Common myeloid progenitor, CD34-positive (primary cell): ENCODE measurements at regions not wholly inside any gene's neighbourhood (a gene's known extent, or its start where the extent isn't known, plus 50 kb on each side); places are given as distances from the start of the nearest gene placed in this dataset.
"Not testable (repeated sequence)": the region's sequence is repeated elsewhere in the genome, so short reads cannot be mapped to it uniquely, and the experiment has no call there.

Source experiments
- CTCF ChIA-PET: fragments of 350-600 bp; sonication (Branson Sonifier 250); formaldehyde crosslinking; loops from one replicate; lab custom pipeline; 2021; ENCODE audit warnings: antibody characterized with exemption; lab: Charles Lee
- POLR2A ChIA-PET: fragments of 350-600 bp; sonication (Branson Sonifier 250); formaldehyde crosslinking; loops from one replicate; lab custom pipeline; 2021; ENCODE audit warnings: antibody characterized with exemption; lab: Charles Lee
- DNase-seq, 3 donors: peaks; one replicate each; pipeline versions ENCODE4 v3.0.0 to v3.0.0-alpha.2; 2013
- H3K27ac ChIP-seq, 2 experiments: 1 replicate in 1 of 2; 2 replicates in 1 of 2; pipeline ENCODE4 v1.7.0; 2013; ENCODE audit warnings: inconsistent platforms in 2 of 2, low read length in 2 of 2, mild to moderate bottlenecking in 2 of 2, low read depth in 1 of 2, moderate library complexity in 1 of 2; ENCODE audit not compliant: severe bottlenecking in 2 of 2, insufficient read depth in 1 of 2, poor library complexity in 1 of 2
- H3K27me3 ChIP-seq, 5 experiments: replicated peaks in 2 of 5; 1 replicate in 3 of 5; 2 replicates in 2 of 5; pipeline versions ENCODE4 v1.6.1 to v1.7.0; 2013; ENCODE audit warnings: low read length in 4 of 5, mild to moderate bottlenecking in 2 of 5, moderate library complexity in 2 of 5, inconsistent platforms in 1 of 5; ENCODE audit not compliant: insufficient read depth in 5 of 5, control insufficient read depth in 4 of 5
- H3K36me3 ChIP-seq, 4 experiments: 1 replicate in 2 of 4; 2 replicates in 2 of 4; pipeline versions ENCODE4 v1.6.1 to v1.7.0; 2013; ENCODE audit warnings: low read length in 3 of 4, control low read depth in 1 of 4, mild to moderate bottlenecking in 1 of 4; ENCODE audit not compliant: control insufficient read depth in 4 of 4, insufficient read depth in 4 of 4
- H3K4me1 ChIP-seq, 4 experiments: 1 replicate in 3 of 4; 2 replicates in 1 of 4; pipeline versions ENCODE4 v1.6.1 to v1.7.1; 2013; ENCODE audit warnings: low read length in 3 of 4, mild to moderate bottlenecking in 3 of 4, control low read depth in 1 of 4, inconsistent platforms in 1 of 4, moderate library complexity in 1 of 4; ENCODE audit not compliant: control insufficient read depth in 4 of 4, insufficient read depth in 4 of 4; ENCODE audit errors: control extremely low read depth in 1 of 4
- H3K4me3 ChIP-seq, 7 experiments: 1 replicate in 4 of 7; 2 replicates in 3 of 7; pipeline versions ENCODE4 v1.5.1 to v1.7.0; 2013; ENCODE audit warnings: mild to moderate bottlenecking in 7 of 7, low read length in 6 of 7, moderate library complexity in 6 of 7, inconsistent platforms in 2 of 7, low read depth in 2 of 7, control low read depth in 1 of 7; ENCODE audit not compliant: insufficient read depth in 4 of 7, control insufficient read depth in 1 of 7; ENCODE audit errors: extremely low read depth in 1 of 7
- H3K9me3 ChIP-seq, 5 experiments: 1 replicate in 4 of 5; 2 replicates in 1 of 5; pipeline versions ENCODE4 v1.6.1 to v1.7.1; 2013; ENCODE audit warnings: low read length in 4 of 5, mild to moderate bottlenecking in 2 of 5, inconsistent platforms in 1 of 5, low read depth in 1 of 5, moderate library complexity in 1 of 5; ENCODE audit not compliant: control insufficient read depth in 4 of 5, insufficient read depth in 2 of 5; ENCODE audit errors: control extremely low read depth in 1 of 5
- WGBS: methylation state at CpG from one replicate; pipeline ENCODE4 v1.1.5; 2013; ENCODE audit not compliant: insufficient coverage; 5-methylcytosine and 5-hydroxymethylcytosine counted together

GRCh38 chr2:163133602-163134001, 295.0 kb upstream of the KCNH7 start:
- Histone ChIP-seq H3K4me3 (no peak overlapping the region), H3K9me3 (peaks cover 0 to 1% (median 0%) of the 10 kb centered on the region in 5 experiments), H3K4me1 (no peaks in the 10 kb centered on the region), H3K27me3 (no peaks in the 10 kb centered on the region), H3K36me3 (no peaks in the 10 kb centered on the region), H3K27ac (no peak overlapping the region)
- ChIA-PET CTCF (interaction anchor here (0.6 kb wide), 1 partner anchor 185 kb away, joined by 3 read pairs; no protein-coding TSS in a partner anchor), POLR2A (no interaction called here)
- no peak for DNase-seq

GRCh38 chr2:163132850-163133249, 294.3 kb upstream of the KCNH7 start:
- Histone ChIP-seq H3K9me3 (no peaks in the 10 kb centered on the region), H3K36me3 (no peaks in the 10 kb centered on the region), H3K4me3 (no peak overlapping the region), H3K27ac (no peak overlapping the region), H3K4me1 (no peaks in the 10 kb centered on the region), H3K27me3 (no peaks in the 10 kb centered on the region)
- WGBS, result no CpG with 5 or more reads among the region's 3 CpGs
- ChIA-PET POLR2A (no interaction called here), CTCF (no interaction called here)
- peak in 2 of 3 donors; percentile 1 to 11 for DNase-seq

GRCh38 chr2:163132207-163132606, 293.6 kb upstream of the KCNH7 start:
- H3K36me3 ChIP-seq, H3K27ac ChIP-seq, H3K4me3 ChIP-seq, H3K9me3 ChIP-seq, DNase-seq, H3K4me1 ChIP-seq, H3K27me3 ChIP-seq, CTCF ChIA-PET, POLR2A ChIA-PET: not testable (repeated sequence)
- WGBS, result no CpG with 5 or more reads among the region's 2 CpGs

GRCh38 chr2:163123526-163123925, 285.0 kb upstream of the KCNH7 start:
- no peak overlapping the region for H3K4me3 ChIP-seq
- WGBS, result no CpG with 5 or more reads among the region's 1 CpG
- no peaks in the 10 kb centered on the region for H3K36me3 ChIP-seq
- no peak for DNase-seq
- ChIA-PET CTCF (no interaction called here), POLR2A (no interaction called here)
- no peak overlapping the region for H3K27ac ChIP-seq
- H3K27me3 ChIP-seq, result peaks cover 0 to 3% (median 0%) of the 10 kb centered on the region in 5 experiments
- H3K9me3 ChIP-seq, result no peaks in the 10 kb centered on the region
- H3K4me1 ChIP-seq, result no peaks in the 10 kb centered on the region

- peaks cover 0 to 3% (median 0%) of the 10 kb centered on the region in 5 experiments for H3K27me3 ChIP-seq
- no peaks in the 10 kb centered on the region for H3K9me3 ChIP-seq
- ChIA-PET CTCF (no interaction called here), POLR2A (no interaction called here)
- H3K36me3 ChIP-seq, result no peaks in the 10 kb centered on the region
- no peak overlapping the region for H3K27ac ChIP-seq
- no peaks in the 10 kb centered on the region for H3K4me1 ChIP-seq
- H3K4me3 ChIP-seq, result no peak overlapping the region
- no peak for DNase-seq
These were observed 283.7 kb upstream of the KCNH7 start for GRCh38 chr2:163122257-163122656.

- Histone ChIP-seq H3K27ac (no peak overlapping the region), H3K4me3 (no peak overlapping the region), H3K4me1 (no peaks in the 10 kb centered on the region), H3K36me3 (no peaks in the 10 kb centered on the region), H3K27me3 (peaks cover 0 to 3% (median 0%) of the 10 kb centered on the region in 5 experiments), H3K9me3 (no peaks in the 10 kb centered on the region)
- no peak for DNase-seq
- ChIA-PET POLR2A (no interaction called here), CTCF (no interaction called here)
- 70% methylated on average over 5 of the region's 5 CpGs for WGBS
These were observed 282.9 kb upstream of the KCNH7 start for GRCh38 chr2:163121483-163121882.

GRCh38 chr2:163119966-163120365, 281.4 kb upstream of the KCNH7 start:
- H3K4me3 ChIP-seq, result no peak overlapping the region
- H3K27me3 ChIP-seq, result peaks cover 0 to 3% (median 0%) of the 10 kb centered on the region in 5 experiments
- H3K36me3 ChIP-seq, result no peaks in the 10 kb centered on the region
- H3K9me3 ChIP-seq, result no peaks in the 10 kb centered on the region
- WGBS, result 92% methylated on average over 7 of the region's 7 CpGs
- POLR2A ChIA-PET, result no interaction called here
- no peak for DNase-seq
- CTCF ChIA-PET, result no interaction called here
- H3K27ac ChIP-seq, result no peak overlapping the region
- H3K4me1 ChIP-seq, result no peaks in the 10 kb centered on the region
